GM12878 (cell line): ENCODE measurements at regions not wholly inside any gene's neighbourhood (a gene's known extent, or its start where the extent isn't known, plus 50 kb on each side); places are given as distances from the start of the nearest gene placed in this dataset.

Source experiments
- ATAC-seq: fragments of 200-7000 bp; cut with Tn5 transposase; 3 replicates; pipeline ENCODE4 v1.9.1; 2020; ENCODE audit warnings: mild to moderate bottlenecking, moderate library complexity
- BruUV-seq: library from RNA; stranded (reverse); fragments of 400-500 nt; replicated peaks from 2 replicates; lab custom pipeline; 2021; lab: Mats Ljungman, UMichigan
- CTCF ChIA-PET: fragments of 300-600 bp; sonication (Branson Sonifier 250); formaldehyde crosslinking; extraction: SDS; loops from one replicate; lab custom pipeline; 2021; ENCODE audit warnings: inconsistent platforms; lab: Yijun Ruan, JAX
- POLR2A ChIA-PET: fragments of 350-600 bp; formaldehyde crosslinking; extraction: SDS; loops from one replicate; lab custom pipeline; 2021; ENCODE audit warnings: inconsistent platforms; lab: Charles Lee
- RAD21 ChIA-PET: fragments of 300-600 bp; sonication (Branson Sonifier 250); formaldehyde crosslinking; loops from one replicate; lab custom pipeline; 2023; ENCODE audit warnings: antibody characterized with exemption; ENCODE audit not compliant: unreplicated experiment; lab: Charles Lee
- SMC1A ChIA-PET: fragments of 300-600 bp; sonication (Branson Sonifier 250); formaldehyde crosslinking; loops from one replicate; lab custom pipeline; 2023; ENCODE audit not compliant: unreplicated experiment, uncharacterized antibody; lab: Charles Lee
- DNase-seq: peaks from one replicate; pipeline ENCODE4 v3.0.0-alpha.2; 2011; ENCODE audit warnings: low read depth, low spot score
- FAIRE-seq: peaks from 3 replicates; lab custom pipeline; 2011; peaks lifted over from hg19 to GRCh38; lab: Jason Lieb, UNC
- H2AFZ ChIP-seq: 2 replicates; pipeline ENCODE4 v1.6.0; 2011; ENCODE audit warnings: low read depth, low read length, control low read depth; ENCODE audit not compliant: control insufficient read depth
- H3K27ac ChIP-seq: 2 replicates; pipeline ENCODE4 v1.5.1; 2011; ENCODE audit warnings: control low read depth; ENCODE audit not compliant: control insufficient read depth, insufficient read depth
- H3K27me3 ChIP-seq, 2 experiments: replicated peaks in 1 of 2; 2 replicates each; pipeline versions ENCODE4 v1.6.0 to v1.6.1; 2011; ENCODE audit warnings: low read length in 1 of 2; ENCODE audit not compliant: control insufficient read depth in 2 of 2, insufficient read depth in 2 of 2
- H3K36me3 ChIP-seq, 2 experiments: 2 replicates each; pipeline ENCODE4 v1.5.1; 2011; ENCODE audit warnings: low read length in 1 of 2; ENCODE audit not compliant: control insufficient read depth in 2 of 2, insufficient read depth in 2 of 2
- H3K4me1 ChIP-seq: 2 replicates; pipeline ENCODE4 v1.6.1; 2011; ENCODE audit warnings: mild to moderate bottlenecking, low read length, moderate library complexity, mixed read lengths; ENCODE audit not compliant: control insufficient read depth, insufficient read depth
- H3K4me2 ChIP-seq: 2 replicates; pipeline ENCODE4 v1.6.0; 2011; ENCODE audit warnings: control low read depth; ENCODE audit not compliant: control insufficient read depth, insufficient read depth
- H3K4me3 ChIP-seq: fragments of 200-600 bp; sonication (generic); 2 replicates; pipeline ENCODE4 v1.5.1; 2016
- H3K79me2 ChIP-seq: 2 replicates; pipeline ENCODE4 v1.6.0; 2011; ENCODE audit warnings: low read length; ENCODE audit not compliant: control insufficient read depth, insufficient read depth
- H3K9ac ChIP-seq: 2 replicates; pipeline ENCODE4 v1.8.0; 2011; ENCODE audit warnings: low read length, control low read depth, mixed read lengths; ENCODE audit not compliant: control insufficient read depth, insufficient read depth
- H3K9me3 ChIP-seq: replicated peaks from 3 replicates; pipeline ENCODE4 v1.5.1; 2011; ENCODE audit warnings: mild to moderate bottlenecking, low read length; ENCODE audit not compliant: control insufficient read depth, insufficient read depth
- H4K20me1 ChIP-seq: 2 replicates; pipeline ENCODE4 v1.6.0; 2011; ENCODE audit not compliant: control insufficient read depth, insufficient read depth
- HDAC6 ChIP-seq: fragments of 200-600 bp; sonication (generic); IDR thresholded peaks from one replicate; pipeline ENCODE4 v1.8.0; 2017; ENCODE audit warnings: antibody characterized with exemption; ENCODE audit not compliant: unreplicated experiment
- IRF4 ChIP-seq: IDR thresholded peaks from 2 replicates; pipeline ENCODE4 v1.6.1; 2011; ENCODE audit warnings: low read depth, low read length
- KAT2A ChIP-seq: conservative IDR thresholded peaks from 2 replicates; pipeline ENCODE4 v1.6.1; 2011; ENCODE audit warnings: low read depth, low read length; ENCODE audit not compliant: control insufficient read depth
- MYC ChIP-seq: IDR thresholded peaks from 2 replicates; pipeline ENCODE4 v1.6.1; 2011; ENCODE audit warnings: mild to moderate bottlenecking, low read length, moderate library complexity, inconsistent platforms; ENCODE audit not compliant: insufficient read depth, insufficient replicate concordance, insufficient read length, severe bottlenecking
- NR2F1 ChIP-seq: fragments of 450-650 bp; conservative IDR thresholded peaks from 2 replicates; pipeline ENCODE4 v1.6.1; 2017; ENCODE audit warnings: mild to moderate bottlenecking
- PKNOX1 ChIP-seq: fragments of 450-650 bp; IDR thresholded peaks from 2 replicates; pipeline ENCODE4 v1.6.1; 2016; ENCODE audit warnings: mild to moderate bottlenecking
- RUNX3 ChIP-seq: IDR thresholded peaks from 2 replicates; pipeline ENCODE4 v1.6.1; 2012; ENCODE audit warnings: low read length, inconsistent platforms
- SMAD5 ChIP-seq: IDR thresholded peaks from 2 replicates; pipeline ENCODE4 v1.6.1; 2016; ENCODE audit warnings: antibody characterized with exemption, low read depth
- TCF12 ChIP-seq: IDR thresholded peaks from 2 replicates; pipeline ENCODE4 v1.6.1; 2011; ENCODE audit warnings: low read depth, mild to moderate bottlenecking, low read length
- ZBTB40 ChIP-seq: fragments of 450-650 bp; IDR thresholded peaks from 2 replicates; pipeline ENCODE4 v1.6.1; 2016; ENCODE audit warnings: mild to moderate bottlenecking, moderate library complexity, borderline replicate concordance
- WGBS: methylation state at CpG from one replicate; pipeline ENCODE4 v1.1.6; 2016; ENCODE audit warnings: low lambda C conversion rate; ENCODE audit not compliant: insufficient replicate concordance, insufficient coverage; ENCODE audit errors: missing lambda C conversion rate; 5-methylcytosine and 5-hydroxymethylcytosine counted together
- in situ Hi-C: fragments of 300-500 bp; cut with MboI; formaldehyde crosslinking; loops from 9 replicates; pipeline ENCODE4 v1.14.3; 2018; ENCODE audit warnings: mixed read lengths
- intact Hi-C: fragments of 100-400 bp; cut with micrococcal nuclease; formaldehyde crosslinking; loops from one replicate; pipeline ENCODE4 v1.14.2; 2022; ENCODE audit not compliant: unreplicated experiment

GRCh38 chr1:170377440-170377839 lies 154.5 kb upstream of the GORAB start:
- RAD21 ChIA-PET: no interaction called here
- BruUV-seq: no TSS peak

GRCh38 chr1:170377896-170378634 lies 153.9 kb upstream of the GORAB start:
- ATAC-seq (no peak), DNase-seq (no peak), FAIRE-seq (no peak)
- in situ Hi-C loops (no loop called here), intact Hi-C loops (no loop called here)
- SMC1A ChIA-PET: interaction anchor here (0.6 kb wide), 1 partner anchor 193 kb away, joined by 3 read pairs; no protein-coding TSS in a partner anchor
- Histone ChIP-seq H3K79me2 (no peaks in the 10 kb centered on the region), H3K27ac (no peak overlapping the region), H4K20me1 (no peaks in the 10 kb centered on the region), H3K9ac (no peak overlapping the region), H3K4me1 (no peaks in the 10 kb centered on the region), H3K36me3 (no peaks in the 10 kb centered on the region), H3K4me3 (no peak overlapping the region), H2AFZ (no peak overlapping the region), H3K9me3 (no peaks in the 10 kb centered on the region), H3K4me2 (no peak overlapping the region), H3K27me3 (no peaks in the 10 kb centered on the region)
- CTCF ChIA-PET: no interaction called here
- BruUV-seq: no TSS peak
- POLR2A ChIA-PET: no interaction called here
- RAD21 ChIA-PET: no interaction called here
- 0% methylated on average over 1 of the region's 1 CpG for WGBS
- TF ChIP-seq HDAC6: no peak
- TF ChIP-seq KAT2A: no peak
- no peak for TF ChIP-seq MYC
- no peak for TF ChIP-seq ZBTB40

More at GRCh38 chr1:170377440-170377839, 154.5 kb upstream of the GORAB start:
- Histone ChIP-seq H3K36me3 (no peaks in the 10 kb centered on the region), H3K9me3 (no peaks in the 10 kb centered on the region), H3K9ac (no peak overlapping the region), H3K27me3 (no peaks in the 10 kb centered on the region), H3K27ac (no peak overlapping the region), H3K79me2 (no peaks in the 10 kb centered on the region), H4K20me1 (no peaks in the 10 kb centered on the region), H3K4me1 (no peaks in the 10 kb centered on the region), H3K4me2 (no peak overlapping the region), H2AFZ (no peak overlapping the region), H3K4me3 (no peak overlapping the region)
- intact Hi-C loops (no loop called here), in situ Hi-C loops (no loop called here)
- SMC1A ChIA-PET: interaction anchor here (0.6 kb wide), 1 partner anchor 193 kb away, joined by 3 read pairs; no protein-coding TSS in a partner anchor
- DNase-seq (no peak), FAIRE-seq (no peak), ATAC-seq (peak; percentile 65)
- POLR2A ChIA-PET: no interaction called here
- WGBS: 6% methylated on average over 1 of the region's 1 CpG
- TF ChIP-seq RUNX3 (no peak), IRF4 (no peak), NR2F1 (peak; percentile 66), SMAD5 (no peak), TCF12 (no peak), PKNOX1 (no peak)
- CTCF ChIA-PET: no interaction called here
